ENCODE measurements at regions not wholly inside any gene's neighbourhood (a gene's known extent, or its start where the extent isn't known, plus 50 kb on each side); places are given as distances from the start of the nearest gene placed in this dataset.

- H3K36me3 ChIP-seq (replicated peaks in 1 of 2; ENCODE audit: control insufficient read depth in 1 of 2, insufficient read depth in 2 of 2, low read length in 2 of 2), result no peaks in the 10 kb centered on the region
- Mint-ChIP-seq H3K27ac (no peak overlapping the region), H3K27me3 (ENCODE audit: low read depth in 3 of 3) (no peaks in the 10 kb centered on the region), H3K4me1 (no peaks in the 10 kb centered on the region), H3K4me3 (no peak overlapping the region), H3K9me3 (peaks cover 0 to 6% (median 2%) of the 10 kb centered on the region in 7 donors), H3K36me3 (no peaks in the 10 kb centered on the region)
- DNase-seq, result no peak
- H2AFZ ChIP-seq (ENCODE audit: insufficient read depth, low read depth, low read length, poor library complexity, severe bottlenecking), result no peak overlapping the region
- no peak overlapping the region for H3K4me2 ChIP-seq (replicated peaks; ENCODE audit: extremely low read depth, low read length, poor library complexity, severe bottlenecking)
- no peak overlapping the region for H3K4me3 ChIP-seq (replicated peaks in 1 of 3; ENCODE audit: low read depth in 2 of 3, low read length in 3 of 3)
- no peak for TF ChIP-seq CTCF (IDR thresholded peaks at IDR 0.05)
- WGBS (ENCODE audit: insufficient coverage), result 69% methylated on average over 3 of the region's 5 CpGs
- no peaks in the 10 kb centered on the region for H3K27me3 ChIP-seq (ENCODE audit: control insufficient read depth in 2 of 2, insufficient read depth in 2 of 2, low read length in 2 of 2)
- no peaks in the 10 kb centered on the region for H3K79me2 ChIP-seq (ENCODE audit: insufficient read depth, low read length)
- H3K4me1 ChIP-seq (ENCODE audit: control insufficient read depth in 1 of 2, insufficient read depth in 2 of 2, low read length in 2 of 2), result no peaks in the 10 kb centered on the region
- H4K20me1 ChIP-seq (ENCODE audit: insufficient read depth, low read length), result no peaks in the 10 kb centered on the region
- H3K9ac ChIP-seq (ENCODE audit: insufficient read depth, low read length, poor library complexity, severe bottlenecking), result no peak overlapping the region
- no peak overlapping the region for H3K27ac ChIP-seq (ENCODE audit: low read depth in 1 of 2, low read length in 2 of 2)
- peaks cover 0 to 8% of the 10 kb centered on the region in 2 donors for H3K9me3 ChIP-seq (replicated peaks in 1 of 2; ENCODE audit: control insufficient read depth in 1 of 2, insufficient read depth in 1 of 2, low read length in 2 of 2)
- intact Hi-C loops (cut with micrococcal nuclease), result no loop called here
Observed at GRCh38 chr18:71374294-71375000, 1085.6 kb downstream of the SOCS6 start.

DNA sequence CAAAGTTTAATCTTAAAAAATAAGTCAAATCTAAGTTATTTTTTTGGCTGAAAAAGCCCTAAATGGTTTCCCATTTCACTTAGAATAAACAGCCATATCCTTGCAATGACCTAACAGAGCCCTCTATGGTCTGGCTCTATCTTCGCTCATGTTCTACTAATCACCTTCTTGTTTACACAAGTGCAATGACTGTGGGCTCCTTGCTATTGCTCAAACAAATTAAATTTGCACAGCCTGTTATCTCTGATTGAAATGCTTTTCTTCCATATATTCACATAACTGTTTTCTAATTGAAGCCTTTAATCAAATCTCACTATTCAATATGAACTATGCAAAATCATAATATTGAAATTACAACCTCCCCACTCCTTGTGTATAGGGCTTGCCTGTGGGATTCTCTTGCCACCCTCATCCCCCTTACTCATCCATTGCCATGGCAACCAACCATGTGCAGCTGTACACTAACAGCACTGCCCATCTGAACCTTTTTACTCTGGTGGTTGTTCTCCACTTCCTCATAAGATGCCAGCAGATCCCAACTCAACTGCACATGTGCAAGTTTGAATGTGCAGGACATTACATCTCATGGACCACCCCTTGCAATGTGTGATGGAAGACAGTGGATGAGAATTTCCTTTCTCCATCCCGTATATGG lies 1083.2 kb downstream of the SOCS6 start:
- H3K4me1 Mint-ChIP-seq, result no peaks in the 10 kb centered on the region

More for the DNA sequence above, 1083.2 kb downstream of the SOCS6 start:
- H3K79me2 ChIP-seq (ENCODE audit: insufficient read depth, low read length), result no peaks in the 10 kb centered on the region
- H3K4me2 ChIP-seq (replicated peaks; ENCODE audit: extremely low read depth, low read length, poor library complexity, severe bottlenecking), result no peak overlapping the region
- H4K20me1 ChIP-seq (ENCODE audit: insufficient read depth, low read length), result no peaks in the 10 kb centered on the region
- H3K36me3 ChIP-seq (replicated peaks in 1 of 2; ENCODE audit: control insufficient read depth in 1 of 2, insufficient read depth in 2 of 2, low read length in 2 of 2), result no peaks in the 10 kb centered on the region
- no peaks in the 10 kb centered on the region for H3K27me3 Mint-ChIP-seq (ENCODE audit: low read depth in 3 of 3)
- H3K4me3 Mint-ChIP-seq, result no peak overlapping the region
- H2AFZ ChIP-seq (ENCODE audit: insufficient read depth, low read depth, low read length, poor library complexity, severe bottlenecking), result no peak overlapping the region
- no peak overlapping the region for H3K4me3 ChIP-seq (replicated peaks in 1 of 3; ENCODE audit: low read depth in 2 of 3, low read length in 3 of 3)
- no peak overlapping the region for H3K27ac ChIP-seq (ENCODE audit: low read depth in 1 of 2, low read length in 2 of 2)
- H3K36me3 Mint-ChIP-seq, result no peaks in the 10 kb centered on the region
- peaks cover 0 to 6% (median 4%) of the 10 kb centered on the region in 7 donors for H3K9me3 Mint-ChIP-seq
- peaks cover 2 to 9% of the 10 kb centered on the region in 2 donors for H3K9me3 ChIP-seq (replicated peaks in 1 of 2; ENCODE audit: control insufficient read depth in 1 of 2, insufficient read depth in 1 of 2, low read length in 2 of 2)
- H3K9ac ChIP-seq (ENCODE audit: insufficient read depth, low read length, poor library complexity, severe bottlenecking), result no peak overlapping the region
- no peaks in the 10 kb centered on the region for H3K4me1 ChIP-seq (ENCODE audit: control insufficient read depth in 1 of 2, insufficient read depth in 2 of 2, low read length in 2 of 2)
- intact Hi-C loops (cut with micrococcal nuclease), result no loop called here
- no peak for DNase-seq
- no peak overlapping the region for H3K27ac Mint-ChIP-seq
- no peak for TF ChIP-seq CTCF (IDR thresholded peaks at IDR 0.05)
- WGBS (ENCODE audit: insufficient coverage), result 75% methylated on average over 1 of the region's 2 CpGs
- H3K27me3 ChIP-seq (ENCODE audit: control insufficient read depth in 2 of 2, insufficient read depth in 2 of 2, low read length in 2 of 2), result no peaks in the 10 kb centered on the region

Data from CD14-positive monocyte (primary cell).